Natural killer cell (primary cell): ENCODE measurements at regions not wholly inside any gene's neighbourhood (a gene's known extent, or its start where the extent isn't known, plus 50 kb on each side); places are given as distances from the start of the nearest gene placed in this dataset.

ENCODE experiments used
- ATAC-seq, 3 donors: fragments of 150-1000 bp in 2 of 3; fragments of 200-7000 bp in 1 of 3; cut with Tn5 transposase; 1 replicate in 1 of 3; 2 replicates in 2 of 3; pipeline ENCODE4 v1.10.0; 2021; ENCODE audit warnings: mild to moderate bottlenecking in 2 of 3, moderate library complexity in 2 of 3
- DNase-seq, 2 donors: peaks; one replicate each; pipeline versions ENCODE4 v3.0.0 to v3.0.0-alpha.2; 2013 to 2021; ENCODE audit warnings: mixed read lengths in 1 of 2
- H3K27ac ChIP-seq: one replicate; pipeline ENCODE4 v1.5.1; 2013; ENCODE audit warnings: mild to moderate bottlenecking, low read length
- H3K27me3 ChIP-seq: one replicate; pipeline ENCODE4 v1.6.1; 2013; ENCODE audit warnings: low read length; ENCODE audit not compliant: control insufficient read depth, insufficient read depth
- H3K36me3 ChIP-seq: one replicate; pipeline ENCODE4 v1.6.1; 2013; ENCODE audit warnings: low read length; ENCODE audit not compliant: control insufficient read depth, insufficient read depth
- H3K4me1 ChIP-seq: one replicate; pipeline ENCODE4 v1.6.1; 2013; ENCODE audit warnings: low read length; ENCODE audit not compliant: control insufficient read depth, insufficient read depth
- H3K4me3 ChIP-seq: one replicate; pipeline ENCODE4 v1.5.1; 2013; ENCODE audit warnings: low read length
- H3K9me3 ChIP-seq: one replicate; pipeline ENCODE4 v1.6.1; 2013; ENCODE audit warnings: low read length; ENCODE audit not compliant: control insufficient read depth, insufficient read depth
- H3K27ac Mint-ChIP-seq, 2 donors: one replicate each; pipeline ENCODE4 v1.8.0; 2022; ENCODE audit warnings: mild to moderate bottlenecking in 2 of 2, mixed read lengths in 2 of 2, moderate library complexity in 1 of 2
- H3K27me3 Mint-ChIP-seq, 2 donors: one replicate each; pipeline ENCODE4 v1.8.0; 2022; ENCODE audit warnings: low read depth in 2 of 2, mixed read lengths in 2 of 2
- H3K36me3 Mint-ChIP-seq: one replicate; pipeline ENCODE4 v1.8.0; 2022; ENCODE audit warnings: mixed read lengths
- H3K4me1 Mint-ChIP-seq, 2 donors: one replicate each; pipeline ENCODE4 v1.8.0; 2022; ENCODE audit warnings: mixed read lengths in 2 of 2
- H3K4me3 Mint-ChIP-seq: one replicate; pipeline ENCODE4 v1.8.0; 2022; ENCODE audit warnings: mild to moderate bottlenecking, moderate library complexity, mixed read lengths
- H3K9me3 Mint-ChIP-seq, 2 donors: one replicate each; pipeline ENCODE4 v1.8.0; 2022; ENCODE audit warnings: mixed read lengths in 2 of 2
- WGBS: methylation state at CpG from one replicate; pipeline ENCODE4 v1.1.7; 2013; ENCODE audit warnings: missing lambda C conversion rate; ENCODE audit not compliant: insufficient coverage; 5-methylcytosine and 5-hydroxymethylcytosine counted together
- intact Hi-C: fragments of 100-400 bp; cut with micrococcal nuclease; formaldehyde crosslinking; loops from one replicate; pipeline ENCODE4 v1.14.2; 2022
- TF ChIP-seq, protein P1 (sequence below): fragments of 200-600 bp; IDR thresholded peaks from one replicate; pipeline ENCODE4 v1.8.0; 2022; ENCODE audit warnings: antibody characterized with exemption

DNA sequence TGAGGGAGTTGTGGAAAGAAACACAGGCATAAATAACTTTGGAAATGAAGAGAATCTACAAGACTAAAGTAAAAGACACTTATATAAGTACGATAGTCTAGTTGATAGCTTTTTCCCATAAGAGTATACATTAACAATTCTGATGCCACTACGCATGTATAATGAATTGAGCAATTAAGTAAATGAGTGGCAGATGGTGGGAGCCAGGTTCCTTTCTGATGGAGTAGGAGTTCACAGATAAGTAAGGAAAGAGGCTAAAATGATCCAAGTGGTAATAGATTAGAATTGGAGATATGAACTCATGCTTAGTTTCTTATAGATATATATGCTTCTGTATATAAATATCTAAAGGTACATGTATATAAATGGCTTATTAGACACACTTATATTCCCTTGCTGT is 368.3 kb downstream of the FAM181B start:
- peaks cover 4 to 7% of the 10 kb centered on the region in 2 donors for H3K9me3 Mint-ChIP-seq
- no peak overlapping the region for H3K27ac Mint-ChIP-seq
- intact Hi-C loops: no loop called here
- H3K27me3 ChIP-seq: no peaks in the 10 kb centered on the region
- H3K4me3 ChIP-seq: no peak overlapping the region
- no peaks in the 10 kb centered on the region for H3K9me3 ChIP-seq
- DNase-seq (no peak), ATAC-seq (no peak)
- H3K36me3 Mint-ChIP-seq: no peaks in the 10 kb centered on the region
- H3K27ac ChIP-seq: no peak overlapping the region
- TF ChIP-seq, protein P1, sequence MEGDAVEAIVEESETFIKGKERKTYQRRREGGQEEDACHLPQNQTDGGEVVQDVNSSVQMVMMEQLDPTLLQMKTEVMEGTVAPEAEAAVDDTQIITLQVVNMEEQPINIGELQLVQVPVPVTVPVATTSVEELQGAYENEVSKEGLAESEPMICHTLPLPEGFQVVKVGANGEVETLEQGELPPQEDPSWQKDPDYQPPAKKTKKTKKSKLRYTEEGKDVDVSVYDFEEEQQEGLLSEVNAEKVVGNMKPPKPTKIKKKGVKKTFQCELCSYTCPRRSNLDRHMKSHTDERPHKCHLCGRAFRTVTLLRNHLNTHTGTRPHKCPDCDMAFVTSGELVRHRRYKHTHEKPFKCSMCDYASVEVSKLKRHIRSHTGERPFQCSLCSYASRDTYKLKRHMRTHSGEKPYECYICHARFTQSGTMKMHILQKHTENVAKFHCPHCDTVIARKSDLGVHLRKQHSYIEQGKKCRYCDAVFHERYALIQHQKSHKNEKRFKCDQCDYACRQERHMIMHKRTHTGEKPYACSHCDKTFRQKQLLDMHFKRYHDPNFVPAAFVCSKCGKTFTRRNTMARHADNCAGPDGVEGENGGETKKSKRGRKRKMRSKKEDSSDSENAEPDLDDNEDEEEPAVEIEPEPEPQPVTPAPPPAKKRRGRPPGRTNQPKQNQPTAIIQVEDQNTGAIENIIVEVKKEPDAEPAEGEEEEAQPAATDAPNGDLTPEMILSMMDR: no peak
- no peaks in the 10 kb centered on the region for H3K4me1 ChIP-seq
- no peaks in the 10 kb centered on the region for H3K4me1 Mint-ChIP-seq
- no peak overlapping the region for H3K4me3 Mint-ChIP-seq
- WGBS: 100% methylated on average over 1 of the region's 2 CpGs
- H3K36me3 ChIP-seq: no peaks in the 10 kb centered on the region
- no peaks in the 10 kb centered on the region for H3K27me3 Mint-ChIP-seq

DNA sequence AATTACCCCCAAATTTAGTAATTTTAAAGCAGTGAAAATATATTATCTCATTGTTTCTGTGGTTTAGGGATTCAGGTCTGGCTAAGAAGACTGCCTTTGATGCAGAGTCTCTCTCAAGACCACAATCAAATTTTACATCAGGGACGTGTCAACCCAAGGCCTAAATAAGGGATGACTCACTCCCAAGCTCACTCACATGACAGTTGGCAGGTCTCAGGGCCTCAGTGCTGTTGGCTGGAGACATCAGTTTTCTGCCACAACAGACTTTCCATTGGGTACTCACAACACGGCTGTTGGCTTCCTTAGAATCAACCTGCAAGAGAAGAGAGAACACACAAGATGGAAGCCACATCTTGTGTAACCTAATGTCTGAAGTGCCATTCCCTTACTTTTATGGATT is 377.3 kb downstream of the FAM181B start:
- no peak for DNase-seq
- Mint-ChIP-seq H3K27ac (no peak overlapping the region), H3K36me3 (no peaks in the 10 kb centered on the region), H3K9me3 (peaks cover 3 to 5% of the 10 kb centered on the region in 2 donors), H3K27me3 (no peaks in the 10 kb centered on the region), H3K4me1 (no peaks in the 10 kb centered on the region), H3K4me3 (no peak overlapping the region)
- Histone ChIP-seq H3K27me3 (no peaks in the 10 kb centered on the region), H3K9me3 (no peaks in the 10 kb centered on the region), H3K4me3 (no peak overlapping the region), H3K27ac (no peak overlapping the region), H3K36me3 (no peaks in the 10 kb centered on the region), H3K4me1 (no peaks in the 10 kb centered on the region)
- intact Hi-C loops: no loop called here
- TF ChIP-seq, protein P1: no peak
- ATAC-seq: no peak
- WGBS: 62% methylated on average over 2 of the region's 2 CpGs

DNA sequence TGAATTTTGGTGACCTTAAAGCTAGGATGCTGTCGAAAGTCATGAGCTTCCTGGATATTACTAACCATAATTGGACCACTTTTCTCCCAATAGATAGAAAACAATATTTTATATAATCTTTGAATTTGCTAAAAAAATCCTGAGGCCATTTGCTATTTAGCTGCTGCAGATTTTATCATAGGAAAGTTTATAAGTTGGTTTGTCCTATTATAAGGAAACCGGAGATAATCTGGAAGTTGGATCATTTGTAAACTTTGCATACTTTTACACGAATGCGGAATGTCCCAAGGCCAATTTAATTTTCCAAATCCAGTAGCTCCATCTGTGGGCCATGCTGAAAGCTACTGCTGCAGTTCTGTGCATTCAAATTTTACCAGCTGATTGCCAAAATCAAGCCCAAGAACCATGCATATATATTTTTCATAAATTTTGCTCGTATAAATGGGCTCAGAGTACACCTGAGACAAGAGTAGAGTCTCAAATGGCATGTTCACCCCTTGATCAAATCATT is 378.3 kb downstream of the FAM181B start:
- no peaks in the 10 kb centered on the region for H3K4me1 Mint-ChIP-seq
- Histone ChIP-seq H3K36me3 (no peaks in the 10 kb centered on the region), H3K9me3 (no peaks in the 10 kb centered on the region), H3K4me3 (no peak overlapping the region), H3K27me3 (no peaks in the 10 kb centered on the region), H3K4me1 (no peaks in the 10 kb centered on the region), H3K27ac (no peak overlapping the region)
- TF ChIP-seq, protein P1: no peak
- ATAC-seq: no peak
- 72% methylated on average over 5 of the region's 5 CpGs for WGBS
- intact Hi-C loops: no loop called here
- no peak overlapping the region for H3K4me3 Mint-ChIP-seq
- no peaks in the 10 kb centered on the region for H3K27me3 Mint-ChIP-seq
- peaks cover 0 to 5% of the 10 kb centered on the region in 2 donors for H3K9me3 Mint-ChIP-seq
- H3K27ac Mint-ChIP-seq: no peak overlapping the region
- DNase-seq: no peak
- H3K36me3 Mint-ChIP-seq: no peaks in the 10 kb centered on the region

DNA sequence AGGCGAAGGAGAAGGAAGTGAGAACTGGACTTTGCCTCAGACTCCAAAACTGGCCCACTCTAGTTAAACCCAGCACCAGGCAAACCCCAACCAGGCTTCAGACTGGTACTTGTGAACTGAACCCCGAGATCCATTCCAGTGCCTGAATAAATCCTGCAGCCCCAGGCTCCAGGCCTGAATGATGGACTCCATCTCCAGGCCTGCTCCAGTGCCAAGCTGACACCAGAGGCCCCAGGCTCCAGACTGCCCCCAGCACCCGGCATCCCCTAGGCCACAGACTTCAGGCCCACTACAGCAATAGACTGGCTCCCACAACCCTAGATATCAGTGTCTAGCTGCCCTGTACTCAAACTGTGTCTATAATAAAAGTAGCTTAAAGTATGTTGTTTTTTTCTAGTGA is 406.8 kb downstream of the FAM181B start:
- H3K27me3 Mint-ChIP-seq: no peaks in the 10 kb centered on the region
- peaks cover 0 to 6% of the 10 kb centered on the region in 2 donors for H3K9me3 Mint-ChIP-seq
- DNase-seq (no peak), ATAC-seq (no peak)
- no peaks in the 10 kb centered on the region for H3K4me1 ChIP-seq
- H3K27ac Mint-ChIP-seq: no peak overlapping the region
- H3K4me3 ChIP-seq: no peak overlapping the region
- H3K27ac ChIP-seq: no peak overlapping the region
- H3K9me3 ChIP-seq: no peaks in the 10 kb centered on the region
- intact Hi-C loops: no loop called here
- H3K27me3 ChIP-seq: no peaks in the 10 kb centered on the region
- H3K4me1 Mint-ChIP-seq: no peaks in the 10 kb centered on the region
- no peak overlapping the region for H3K4me3 Mint-ChIP-seq
- 72% methylated on average over 3 of the region's 3 CpGs for WGBS
- TF ChIP-seq, protein P1: no peak
- no peaks in the 10 kb centered on the region for H3K36me3 ChIP-seq
- H3K36me3 Mint-ChIP-seq: no peaks in the 10 kb centered on the region
